Fibroblast of mammary gland (primary cell): ENCODE measurements at regions not wholly inside any gene's neighbourhood (a gene's known extent, or its start where the extent isn't known, plus 50 kb on each side); places are given as distances from the start of the nearest gene placed in this dataset.
"Not testable (repeated sequence)": the region's sequence is repeated elsewhere in the genome, so short reads cannot be mapped to it uniquely, and the experiment has no call there.

Experiments used
- DNase-seq: peaks from one replicate; pipeline ENCODE4 v3.0.0-alpha.2; 2010; ENCODE audit warnings: low read depth
- H3K4me3 ChIP-seq: 2 replicates; pipeline ENCODE4 v1.5.1; 2011; ENCODE audit warnings: low read depth, mild to moderate bottlenecking, low read length, moderate library complexity; ENCODE audit not compliant: control insufficient read depth
- CTCF ChIP-seq: conservative IDR thresholded peaks from 2 replicates; pipeline ENCODE4 v1.5.1; 2011; ENCODE audit warnings: low read depth, low read length, inconsistent platforms; ENCODE audit not compliant: control insufficient read depth, insufficient read depth

GRCh38 chr14:57150449-57150848, 118.3 kb downstream of the EXOC5 start:
- DNase-seq, result no peak
- no peak overlapping the region for H3K4me3 ChIP-seq
- no peak for TF ChIP-seq CTCF

- DNase-seq, result no peak
- TF ChIP-seq CTCF, result no peak
- H3K4me3 ChIP-seq, result no peak overlapping the region
These were observed 129.5 kb downstream of the EXOC5 start for GRCh38 chr14:57139173-57139572.

- no peak for TF ChIP-seq CTCF
- H3K4me3 ChIP-seq, result no peak overlapping the region
- DNase-seq, result no peak
These were observed 131.9 kb downstream of the EXOC5 start for GRCh38 chr14:57136669-57137328.

- not testable (repeated sequence) for H3K4me3 ChIP-seq, DNase-seq
These were observed 140.9 kb downstream of the EXOC5 start for GRCh38 chr14:57127809-57128208.

GRCh38 chr14:57122129-57122528, 146.6 kb downstream of the EXOC5 start:
- TF ChIP-seq CTCF, result no peak
- no peak overlapping the region for H3K4me3 ChIP-seq
- no peak for DNase-seq

GRCh38 chr14:57112072-57112807, 156.5 kb downstream of the EXOC5 start:
- not testable (repeated sequence) for DNase-seq, H3K4me3 ChIP-seq

GRCh38 chr14:57110411-57110810, 158.3 kb downstream of the EXOC5 start:
- DNase-seq, H3K4me3 ChIP-seq: not testable (repeated sequence)

- no peak overlapping the region for H3K4me3 ChIP-seq
- no peak for TF ChIP-seq CTCF
- no peak for DNase-seq
These were observed 177.6 kb downstream of the EXOC5 start for GRCh38 chr14:57091030-57091608.
